NOMO-1 treated with DMSO at 0.1 percent for 48 hours (cell line): ENCODE measurements at regions not wholly inside any gene's neighbourhood (a gene's known extent, or its start where the extent isn't known, plus 50 kb on each side); places are given as distances from the start of the nearest gene placed in this dataset.
A peak's percentile ranks its signal among the peaks of the same experiment; 100 is the strongest.
"Not testable (repeated sequence)": the region's sequence is repeated elsewhere in the genome, so short reads cannot be mapped to it uniquely, and the experiment has no call there.

ENCODE experiments used
- DNase-seq: peaks from one replicate; lab custom pipeline; 2025; ENCODE audit not compliant: unreplicated experiment; lab: John Stamatoyannopoulos, UW

GRCh38 chr16:29311461-29312344 lies 94.8 kb downstream of the NPIPB11 start:
- no peak for DNase-seq

GRCh38 chr16:29310852-29311314 lies 95.6 kb downstream of the NPIPB11 start:
- DNase-seq, result no peak

GRCh38 chr16:29310243-29310642 lies 96.3 kb downstream of the NPIPB11 start:
- not testable (repeated sequence) for DNase-seq

- not testable (repeated sequence) for DNase-seq
Measured at GRCh38 chr16:29309601-29310000, 96.9 kb downstream of the NPIPB11 start.

- DNase-seq, result no peak
Measured at GRCh38 chr16:29308644-29309546, 97.6 kb downstream of the NPIPB11 start.

- DNase-seq, result no peak
Measured at GRCh38 chr16:29307598-29308507, 98.7 kb downstream of the NPIPB11 start.

GRCh38 chr16:29306943-29307597 lies 99.4 kb downstream of the NPIPB11 start:
- DNase-seq, result no peak

- DNase-seq, result no peak
Measured at GRCh38 chr16:29306201-29306600, 100.3 kb downstream of the NPIPB11 start.

GRCh38 chr16:29305018-29305417 lies 101.5 kb downstream of the NPIPB11 start:
- DNase-seq, result not testable (repeated sequence)

GRCh38 chr16:29304251-29304650 lies 102.3 kb downstream of the NPIPB11 start:
- DNase-seq, result no peak

GRCh38 chr16:29303520-29303919 lies 103.0 kb downstream of the NPIPB11 start:
- DNase-seq, result no peak

GRCh38 chr16:29302976-29303375 lies 103.5 kb downstream of the NPIPB11 start:
- DNase-seq, result no peak

- DNase-seq, result not testable (repeated sequence)
Measured at GRCh38 chr16:29302433-29302832, 104.1 kb downstream of the NPIPB11 start.

GRCh38 chr16:29301662-29302285 lies 104.7 kb downstream of the NPIPB11 start:
- not testable (repeated sequence) for DNase-seq

- DNase-seq, result not testable (repeated sequence)
Measured at GRCh38 chr16:29300541-29301535, 105.7 kb downstream of the NPIPB11 start.

GRCh38 chr16:29300030-29300491 lies 106.5 kb downstream of the NPIPB11 start:
- peak; percentile 69 for DNase-seq

- DNase-seq, result not testable (repeated sequence)
Measured at GRCh38 chr16:29298997-29299396, 107.5 kb downstream of the NPIPB11 start.

- not testable (repeated sequence) for DNase-seq
Measured at GRCh38 chr16:29298307-29298706, 108.2 kb downstream of the NPIPB11 start.
